GM12878 (cell line): ENCODE measurements at regions not wholly inside any gene's neighbourhood (a gene's known extent, or its start where the extent isn't known, plus 50 kb on each side); places are given as distances from the start of the nearest gene placed in this dataset.

Experiments used
- ATAC-seq: fragments of 200-7000 bp; cut with Tn5 transposase; 3 replicates; pipeline ENCODE4 v1.9.1; 2020; ENCODE audit warnings: mild to moderate bottlenecking, moderate library complexity
- BruUV-seq: library from RNA; stranded (reverse); fragments of 400-500 nt; replicated peaks from 2 replicates; lab custom pipeline; 2021; lab: Mats Ljungman, UMichigan
- CTCF ChIA-PET: fragments of 300-600 bp; sonication (Branson Sonifier 250); formaldehyde crosslinking; extraction: SDS; loops from one replicate; lab custom pipeline; 2021; ENCODE audit warnings: inconsistent platforms; lab: Yijun Ruan, JAX
- POLR2A ChIA-PET: fragments of 350-600 bp; formaldehyde crosslinking; extraction: SDS; loops from one replicate; lab custom pipeline; 2021; ENCODE audit warnings: inconsistent platforms; lab: Charles Lee
- RAD21 ChIA-PET: fragments of 300-600 bp; sonication (Branson Sonifier 250); formaldehyde crosslinking; loops from one replicate; lab custom pipeline; 2023; ENCODE audit warnings: antibody characterized with exemption; ENCODE audit not compliant: unreplicated experiment; lab: Charles Lee
- SMC1A ChIA-PET: fragments of 300-600 bp; sonication (Branson Sonifier 250); formaldehyde crosslinking; loops from one replicate; lab custom pipeline; 2023; ENCODE audit not compliant: unreplicated experiment, uncharacterized antibody; lab: Charles Lee
- DNase-seq: peaks from one replicate; pipeline ENCODE4 v3.0.0-alpha.2; 2011; ENCODE audit warnings: low read depth, low spot score
- FAIRE-seq: peaks from 3 replicates; lab custom pipeline; 2011; peaks lifted over from hg19 to GRCh38; lab: Jason Lieb, UNC
- H2AFZ ChIP-seq: 2 replicates; pipeline ENCODE4 v1.6.0; 2011; ENCODE audit warnings: low read depth, low read length, control low read depth; ENCODE audit not compliant: control insufficient read depth
- H3K27ac ChIP-seq: 2 replicates; pipeline ENCODE4 v1.5.1; 2011; ENCODE audit warnings: control low read depth; ENCODE audit not compliant: control insufficient read depth, insufficient read depth
- H3K27me3 ChIP-seq, 2 experiments: replicated peaks in 1 of 2; 2 replicates each; pipeline versions ENCODE4 v1.6.0 to v1.6.1; 2011; ENCODE audit warnings: low read length in 1 of 2; ENCODE audit not compliant: control insufficient read depth in 2 of 2, insufficient read depth in 2 of 2
- H3K36me3 ChIP-seq, 2 experiments: 2 replicates each; pipeline ENCODE4 v1.5.1; 2011; ENCODE audit warnings: low read length in 1 of 2; ENCODE audit not compliant: control insufficient read depth in 2 of 2, insufficient read depth in 2 of 2
- H3K4me1 ChIP-seq: 2 replicates; pipeline ENCODE4 v1.6.1; 2011; ENCODE audit warnings: mild to moderate bottlenecking, low read length, moderate library complexity, mixed read lengths; ENCODE audit not compliant: control insufficient read depth, insufficient read depth
- H3K4me2 ChIP-seq: 2 replicates; pipeline ENCODE4 v1.6.0; 2011; ENCODE audit warnings: control low read depth; ENCODE audit not compliant: control insufficient read depth, insufficient read depth
- H3K4me3 ChIP-seq: fragments of 200-600 bp; sonication (generic); 2 replicates; pipeline ENCODE4 v1.5.1; 2016
- H3K79me2 ChIP-seq: 2 replicates; pipeline ENCODE4 v1.6.0; 2011; ENCODE audit warnings: low read length; ENCODE audit not compliant: control insufficient read depth, insufficient read depth
- H3K9ac ChIP-seq: 2 replicates; pipeline ENCODE4 v1.8.0; 2011; ENCODE audit warnings: low read length, control low read depth, mixed read lengths; ENCODE audit not compliant: control insufficient read depth, insufficient read depth
- H3K9me3 ChIP-seq: replicated peaks from 3 replicates; pipeline ENCODE4 v1.5.1; 2011; ENCODE audit warnings: mild to moderate bottlenecking, low read length; ENCODE audit not compliant: control insufficient read depth, insufficient read depth
- H4K20me1 ChIP-seq: 2 replicates; pipeline ENCODE4 v1.6.0; 2011; ENCODE audit not compliant: control insufficient read depth, insufficient read depth
- DPF2 ChIP-seq: fragments of 450-650 bp; IDR thresholded peaks from 2 replicates; pipeline ENCODE4 v1.6.1; 2017; ENCODE audit warnings: mild to moderate bottlenecking
- RAD21 ChIP-seq: IDR thresholded peaks from 2 replicates; pipeline ENCODE4 v1.6.1; 2011; ENCODE audit warnings: mild to moderate bottlenecking, low read depth, low read length, moderate library complexity; ENCODE audit not compliant: insufficient read depth
- WGBS: methylation state at CpG from one replicate; pipeline ENCODE4 v1.1.6; 2016; ENCODE audit warnings: low lambda C conversion rate; ENCODE audit not compliant: insufficient replicate concordance, insufficient coverage; ENCODE audit errors: missing lambda C conversion rate; 5-methylcytosine and 5-hydroxymethylcytosine counted together
- in situ Hi-C: fragments of 300-500 bp; cut with MboI; formaldehyde crosslinking; loops from 9 replicates; pipeline ENCODE4 v1.14.3; 2018; ENCODE audit warnings: mixed read lengths
- intact Hi-C: fragments of 100-400 bp; cut with micrococcal nuclease; formaldehyde crosslinking; loops from one replicate; pipeline ENCODE4 v1.14.2; 2022; ENCODE audit not compliant: unreplicated experiment
- TF ChIP-seq, protein P1 (sequence below): IDR thresholded peaks from 2 replicates; pipeline ENCODE4 v1.6.1; 2011; ENCODE audit warnings: mild to moderate bottlenecking, low read depth, low read length, moderate library complexity; ENCODE audit not compliant: insufficient replicate concordance
- TF ChIP-seq, protein P2 (sequence below): fragments of 450-650 bp; IDR thresholded peaks from 2 replicates; pipeline ENCODE4 v1.6.1; 2017; ENCODE audit warnings: mild to moderate bottlenecking, low read depth, inconsistent platforms; ENCODE audit not compliant: poor library complexity, severe bottlenecking
- TF ChIP-seq, protein P3 (sequence below): IDR thresholded peaks from 2 replicates; pipeline ENCODE4 v1.6.1; 2012; ENCODE audit warnings: low read depth, low read length, improper control_type of control experiment

DNA sequence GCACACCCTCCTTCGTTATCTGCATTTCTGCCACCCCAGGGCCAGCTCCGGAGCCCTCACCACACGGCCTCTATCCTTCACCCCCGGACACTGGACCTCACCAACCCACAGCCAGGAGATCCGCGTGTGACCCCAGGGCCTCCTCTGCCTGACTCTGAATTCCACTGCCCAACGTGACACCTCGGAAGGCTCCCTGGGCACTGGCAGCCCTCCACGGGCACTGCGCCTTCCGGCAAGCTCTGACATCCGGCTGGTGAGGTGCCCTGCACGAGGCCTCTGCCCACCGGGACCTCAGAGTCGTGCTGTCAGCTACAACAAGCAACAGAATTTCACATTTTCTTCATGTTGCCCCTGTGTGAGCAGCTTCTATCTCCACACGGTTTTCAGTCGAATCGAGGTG, 148.3 kb downstream of the CRYBB2 start:
- ChIA-PET POLR2A (no interaction called here), CTCF (interaction anchor here (0.6 kb wide), 1 partner anchor 54 kb away, joined by 3 read pairs; no protein-coding TSS in a partner anchor), RAD21 (interaction anchor here (0.6 kb wide), 1 partner anchor 196 kb away, joined by 4 read pairs; no protein-coding TSS in a partner anchor)
- BruUV-seq, result TSS peak; percentile 27
- in situ Hi-C loops (no loop called here), intact Hi-C loops (no loop called here)
- WGBS, result 92% methylated on average over 18 of the region's 18 CpGs
- H2AFZ ChIP-seq, result no peak overlapping the region
- no peaks in the 10 kb centered on the region for H3K9me3 ChIP-seq
- H3K27ac ChIP-seq, result no peak overlapping the region
- H4K20me1 ChIP-seq, result no peaks in the 10 kb centered on the region; the same call in 1 of the 2 replicates
- no peaks in the 10 kb centered on the region for H3K79me2 ChIP-seq
- no peak overlapping the region for H3K4me3 ChIP-seq
- no peak overlapping the region for H3K9ac ChIP-seq
- TF ChIP-seq, protein P1, sequence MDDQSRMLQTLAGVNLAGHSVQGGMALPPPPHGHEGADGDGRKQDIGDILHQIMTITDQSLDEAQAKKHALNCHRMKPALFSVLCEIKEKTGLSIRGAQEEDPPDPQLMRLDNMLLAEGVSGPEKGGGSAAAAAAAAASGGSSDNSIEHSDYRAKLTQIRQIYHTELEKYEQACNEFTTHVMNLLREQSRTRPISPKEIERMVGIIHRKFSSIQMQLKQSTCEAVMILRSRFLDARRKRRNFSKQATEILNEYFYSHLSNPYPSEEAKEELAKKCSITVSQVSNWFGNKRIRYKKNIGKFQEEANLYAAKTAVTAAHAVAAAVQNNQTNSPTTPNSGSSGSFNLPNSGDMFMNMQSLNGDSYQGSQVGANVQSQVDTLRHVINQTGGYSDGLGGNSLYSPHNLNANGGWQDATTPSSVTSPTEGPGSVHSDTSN, result no peak
- TF ChIP-seq, protein P2, sequence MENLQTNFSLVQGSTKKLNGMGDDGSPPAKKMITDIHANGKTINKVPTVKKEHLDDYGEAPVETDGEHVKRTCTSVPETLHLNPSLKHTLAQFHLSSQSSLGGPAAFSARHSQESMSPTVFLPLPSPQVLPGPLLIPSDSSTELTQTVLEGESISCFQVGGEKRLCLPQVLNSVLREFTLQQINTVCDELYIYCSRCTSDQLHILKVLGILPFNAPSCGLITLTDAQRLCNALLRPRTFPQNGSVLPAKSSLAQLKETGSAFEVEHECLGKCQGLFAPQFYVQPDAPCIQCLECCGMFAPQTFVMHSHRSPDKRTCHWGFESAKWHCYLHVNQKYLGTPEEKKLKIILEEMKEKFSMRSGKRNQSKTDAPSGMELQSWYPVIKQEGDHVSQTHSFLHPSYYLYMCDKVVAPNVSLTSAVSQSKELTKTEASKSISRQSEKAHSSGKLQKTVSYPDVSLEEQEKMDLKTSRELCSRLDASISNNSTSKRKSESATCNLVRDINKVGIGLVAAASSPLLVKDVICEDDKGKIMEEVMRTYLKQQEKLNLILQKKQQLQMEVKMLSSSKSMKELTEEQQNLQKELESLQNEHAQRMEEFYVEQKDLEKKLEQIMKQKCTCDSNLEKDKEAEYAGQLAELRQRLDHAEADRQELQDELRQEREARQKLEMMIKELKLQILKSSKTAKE, result no peak
- TF ChIP-seq, protein P3, sequence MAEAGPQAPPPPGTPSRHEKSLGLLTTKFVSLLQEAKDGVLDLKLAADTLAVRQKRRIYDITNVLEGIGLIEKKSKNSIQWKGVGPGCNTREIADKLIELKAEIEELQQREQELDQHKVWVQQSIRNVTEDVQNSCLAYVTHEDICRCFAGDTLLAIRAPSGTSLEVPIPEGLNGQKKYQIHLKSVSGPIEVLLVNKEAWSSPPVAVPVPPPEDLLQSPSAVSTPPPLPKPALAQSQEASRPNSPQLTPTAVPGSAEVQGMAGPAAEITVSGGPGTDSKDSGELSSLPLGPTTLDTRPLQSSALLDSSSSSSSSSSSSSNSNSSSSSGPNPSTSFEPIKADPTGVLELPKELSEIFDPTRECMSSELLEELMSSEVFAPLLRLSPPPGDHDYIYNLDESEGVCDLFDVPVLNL, result no peak
- TF ChIP-seq RAD21 (no peak), DPF2 (no peak)
- TF ChIP-seq, all 136 proteins: peak for 0
- no peak for DNase-seq
- Histone ChIP-seq H3K27me3 (no peaks in the 10 kb centered on the region), H3K36me3 (peaks cover 0 to 11% of the 10 kb centered on the region in 2 experiments; a peak in 3 of 4 replicates), H3K4me1 (peaks cover 5% of the 10 kb centered on the region; the same call in 1 of the 2 replicates), H3K4me2 (no peak overlapping the region)
- ATAC-seq, result no peak
- FAIRE-seq, result no peak
- SMC1A ChIA-PET, result no interaction called here
